Stomach (tissue), 8 donors: ENCODE measurements at regions not wholly inside any gene's neighbourhood (a gene's known extent, or its start where the extent isn't known, plus 50 kb on each side); places are given as distances from the start of the nearest gene placed in this dataset.

Experiments
- DNase-seq, 2 donors: peaks; one replicate each; pipeline versions ENCODE4 v3.0.0 to v3.0.0-alpha.2; 2013 to 2019
- H3K27ac ChIP-seq, 5 donors: fragments of 200-600 bp in 4 of 5; sonication (generic) in 4 of 5; one replicate each; pipeline ENCODE4 v1.5.1; 2013 to 2019; ENCODE audit warnings: mild to moderate bottlenecking in 1 of 5, moderate library complexity in 1 of 5
- H3K27me3 ChIP-seq, 3 donors: fragments of 200-600 bp; sonication (generic); one replicate each; pipeline ENCODE4 v1.5.1; 2017 to 2019; ENCODE audit warnings: mixed run types in 1 of 3
- H3K36me3 ChIP-seq, 4 donors: fragments of 200-600 bp; sonication (generic); 1 replicate in 3 of 4; 2 replicates in 1 of 4; pipeline ENCODE4 v1.5.1; 2016 to 2019
- H3K4me1 ChIP-seq, 4 donors: fragments of 200-600 bp; sonication (generic); one replicate each; pipeline ENCODE4 v1.5.1; 2016 to 2019
- H3K4me3 ChIP-seq, 4 donors: fragments of 200-600 bp; sonication (generic) in 3 of 4; one replicate each; pipeline ENCODE4 v1.5.1; 2016 to 2019; ENCODE audit warnings: mild to moderate bottlenecking in 1 of 4
- H3K9me3 ChIP-seq, 4 donors: fragments of 200-600 bp; sonication (generic); one replicate each; pipeline ENCODE4 v1.5.1; 2016 to 2019
- CTCF ChIP-seq, 7 experiments: fragments of 450-650 bp in 4 of 7; fragments of 200-600 bp in 3 of 7; sonication (generic) in 3 of 7; IDR thresholded peaks; one replicate each; pipeline ENCODE4 v1.5.1; 2016 to 2019; ENCODE audit warnings: antibody characterized with exemption in 7 of 7, control low read depth in 2 of 7, mild to moderate bottlenecking in 1 of 7
- EP300 ChIP-seq: sonication (generic); formaldehyde crosslinking; IDR thresholded peaks from one replicate; pipeline ENCODE4 v1.6.1; 2017; ENCODE audit warnings: antibody characterized with exemption
- POLR2A ChIP-seq, 4 donors: fragments of 450-650 bp; IDR thresholded peaks; one replicate each; pipeline ENCODE4 v1.6.1; 2016; ENCODE audit warnings: antibody characterized with exemption in 4 of 4, control low read depth in 2 of 4, mild to moderate bottlenecking in 1 of 4, moderate library complexity in 1 of 4
- POLR2AphosphoS5 ChIP-seq, 3 donors: sonication (generic); formaldehyde crosslinking; IDR thresholded peaks; one replicate each; pipeline ENCODE4 v1.6.1; 2016; ENCODE audit warnings: antibody characterized with exemption in 3 of 3
- WGBS, 5 donors: extraction: QIAGEN DNeasy Blood & Tissue Kit in 3 of 5; methylation state at CpG; one replicate each; pipeline versions ENCODE4 v1.1.5 to v1.1.7; 2013 to 2018; 5-methylcytosine and 5-hydroxymethylcytosine counted together
- intact Hi-C: fragments of 100-400 bp; cut with DNase I; formaldehyde crosslinking; loops from one replicate; pipeline ENCODE4 v1.15.1; 2023; ENCODE audit warnings: low total_unique reads
- small RNA-seq, 4 donors: library from RNA; depleted of rRNA; stranded (forward); fragments of <200 nt; gene quantifications; one replicate each; pipeline ENCODE3, GENCODE V24; 2016
- donor health status: healthy with polysubstance abuse.
- donor health status: Bipolar disorder and iron deficiency.
- donor health status: healthy.

DNA sequence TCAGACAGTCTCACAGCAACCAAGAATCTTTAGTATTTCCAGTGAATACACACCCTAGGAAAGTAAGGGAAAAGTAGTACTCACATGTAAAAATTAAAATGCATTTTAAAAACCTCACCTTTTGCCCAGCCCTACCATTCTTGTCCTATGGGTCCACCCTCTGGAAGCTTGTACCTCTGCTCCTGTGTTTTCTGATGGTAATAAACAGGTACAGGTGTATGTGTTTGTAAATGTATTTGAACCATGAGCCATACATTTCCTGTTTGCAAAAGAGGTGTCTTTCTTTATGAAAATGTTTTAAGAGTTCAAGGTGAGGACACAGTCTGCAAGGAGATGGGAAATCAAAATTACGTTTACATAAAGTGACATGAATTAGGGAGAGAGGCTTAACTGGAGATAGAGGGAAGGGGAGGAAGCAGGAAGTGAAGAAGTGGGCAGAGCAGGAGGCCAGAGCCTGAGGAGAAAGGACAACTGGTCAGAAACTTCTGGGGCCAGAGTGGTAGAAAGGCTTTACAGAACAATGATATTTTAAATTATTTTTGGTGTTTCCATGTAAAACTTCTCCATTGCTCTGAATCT lies 52.0 kb upstream of the IVNS1ABP start:
- Histone ChIP-seq H3K4me3 (no peak overlapping the region), H3K36me3 (no peaks in the 10 kb centered on the region), H3K27ac (no peak overlapping the region), H3K27me3 (no peaks in the 10 kb centered on the region), H3K9me3 (no peaks in the 10 kb centered on the region), H3K4me1 (peaks cover 0 to 7% (median 0%) of the 10 kb centered on the region in 4 donors)
- TF ChIP-seq CTCF (IDR thresholded peaks at IDR 0.05) (no peak), POLR2A (IDR thresholded peaks at IDR 0.05) (no peak), POLR2AphosphoS5 (IDR thresholded peaks at IDR 0.05) (no peak), EP300 (no peak)
- intact Hi-C loops, result no loop called here
- 44 to 52% (median 48%) methylated on average over 1 of the region's 1 CpG for WGBS, 5 donors
- DNase-seq, result no peak

- intact Hi-C loops, result no loop called here
- H3K9me3 ChIP-seq, result no peaks in the 10 kb centered on the region
- no peaks in the 10 kb centered on the region for H3K27me3 ChIP-seq
- H3K4me3 ChIP-seq, result no peak overlapping the region
- H3K4me1 ChIP-seq, result peaks cover 0 to 7% (median 0%) of the 10 kb centered on the region in 4 donors
- TF ChIP-seq EP300 (no peak), POLR2A (IDR thresholded peaks at IDR 0.05) (no peak), POLR2AphosphoS5 (IDR thresholded peaks at IDR 0.05) (no peak), CTCF (IDR thresholded peaks at IDR 0.05) (no peak)
- no peak overlapping the region for H3K27ac ChIP-seq
- WGBS, 5 donors, result 81 to 98% (median 93%) methylated on average over 3 of the region's 3 CpGs
- no peaks in the 10 kb centered on the region for H3K36me3 ChIP-seq
- DNase-seq, result no peak
Observed at GRCh38 chr1:185368313-185368855, 51.3 kb upstream of the IVNS1ABP start.

- DNase-seq, result peak in 1 of 2 donors; percentile 46
- TF ChIP-seq CTCF (IDR thresholded peaks at IDR 0.05) (no peak), POLR2AphosphoS5 (IDR thresholded peaks at IDR 0.05) (no peak), EP300 (no peak), POLR2A (IDR thresholded peaks at IDR 0.05) (no peak)
- H3K4me3 ChIP-seq, result no peak overlapping the region
- peak overlapping the region in 1 of 5 donors; percentile 27 for H3K27ac ChIP-seq
- 77 to 88% (median 87%) methylated on average over 6 of the region's 6 CpGs for WGBS, 5 donors
- no peaks in the 10 kb centered on the region for H3K36me3 ChIP-seq
- H3K4me1 ChIP-seq, result peaks cover 0 to 7% (median 0%) of the 10 kb centered on the region in 4 donors
- intact Hi-C loops, result no loop called here
- H3K9me3 ChIP-seq, result no peaks in the 10 kb centered on the region
- no peaks in the 10 kb centered on the region for H3K27me3 ChIP-seq
Observed at GRCh38 chr1:185367218-185367617, 50.2 kb upstream of the IVNS1ABP start.

Small RNAs in the stretch of these regions (small RNA-seq; reads per million reads assigned to genes)
- gene MCRIP2P2, result 0 reads per million in 4 donors
- 0 reads per million in 4 donors for gene RF00019
- 0 reads per million in 4 donors for gene RNU7-183P
